GM12874 (cell line): ENCODE measurements at regions not wholly inside any gene's neighbourhood (a gene's known extent, or its start where the extent isn't known, plus 50 kb on each side); places are given as distances from the start of the nearest gene placed in this dataset.

ENCODE experiments used
- CTCF ChIP-seq: IDR thresholded peaks from 2 replicates; pipeline ENCODE4 v1.5.1; 2011; ENCODE audit warnings: low read depth, mild to moderate bottlenecking, control low read depth, low read length, moderate library complexity; ENCODE audit not compliant: insufficient read depth

DNA sequence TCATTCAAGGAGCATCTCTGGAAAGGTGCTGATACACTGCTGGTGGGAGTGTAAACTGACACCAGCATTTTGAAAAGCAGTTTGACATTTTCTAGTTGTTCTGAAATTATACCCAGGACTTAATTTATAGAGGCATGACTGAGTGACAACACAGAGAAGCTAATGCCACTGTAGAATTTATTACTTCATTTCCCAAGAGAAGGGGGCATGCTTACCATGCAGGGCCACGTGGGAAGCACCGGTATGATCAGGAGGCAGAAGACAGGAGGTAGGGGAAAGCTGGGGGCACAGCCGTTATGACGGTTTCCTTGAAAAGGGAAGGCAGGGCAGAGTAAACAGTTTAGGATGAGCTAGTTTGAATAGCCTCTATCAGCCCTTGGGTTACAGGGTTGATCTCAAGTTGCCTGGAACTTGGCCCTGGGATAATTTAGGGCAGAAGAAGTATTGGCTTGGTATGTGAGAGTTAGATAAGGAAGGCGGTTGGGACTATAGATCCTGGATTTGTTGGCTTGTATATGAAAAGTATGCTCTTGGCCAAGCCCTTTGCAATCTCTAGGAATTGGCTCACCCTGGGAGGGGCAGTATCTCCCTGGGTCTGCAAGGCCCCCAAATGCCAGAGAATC is 305.7 kb downstream of the ENC1 start:
- TF ChIP-seq CTCF = no peak

DNA sequence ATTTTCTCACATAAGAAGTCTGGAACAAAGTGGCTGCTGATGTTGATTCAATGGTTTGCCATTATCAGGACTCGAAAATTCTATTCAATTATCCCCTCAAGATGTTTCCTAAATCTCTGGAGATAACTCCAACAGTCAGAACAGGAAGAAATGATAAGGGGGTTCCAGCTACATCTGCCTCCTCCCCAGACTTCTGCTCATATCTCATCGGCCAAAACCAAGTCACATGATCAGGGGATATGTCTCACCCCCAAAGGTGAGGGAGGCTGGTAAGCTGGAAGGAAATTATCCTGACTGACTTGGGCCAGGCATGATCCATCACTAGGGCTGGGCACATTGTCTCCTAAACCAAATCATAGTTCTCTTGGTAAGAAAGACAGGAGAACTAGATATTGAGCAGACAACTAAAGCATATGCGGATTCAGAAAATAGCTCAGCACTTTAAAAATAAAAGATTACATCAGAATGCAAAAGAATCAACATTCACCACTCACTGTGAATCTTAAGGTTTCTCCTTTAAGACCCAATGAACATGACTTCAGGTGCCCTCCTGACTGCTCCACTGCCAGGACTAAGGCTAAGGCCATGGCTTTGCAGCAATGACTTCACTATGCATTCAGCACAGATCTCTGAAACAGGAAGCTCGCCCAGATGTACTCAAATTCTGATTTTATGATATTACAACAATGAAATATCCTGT is 306.3 kb downstream of the ENC1 start:
- no peak for TF ChIP-seq CTCF

GRCh38 chr5:74333430-74333829 is 307.1 kb downstream of the ENC1 start:
- TF ChIP-seq CTCF = no peak

GRCh38 chr5:74332682-74333081 is 307.8 kb downstream of the ENC1 start:
- no peak for TF ChIP-seq CTCF

DNA sequence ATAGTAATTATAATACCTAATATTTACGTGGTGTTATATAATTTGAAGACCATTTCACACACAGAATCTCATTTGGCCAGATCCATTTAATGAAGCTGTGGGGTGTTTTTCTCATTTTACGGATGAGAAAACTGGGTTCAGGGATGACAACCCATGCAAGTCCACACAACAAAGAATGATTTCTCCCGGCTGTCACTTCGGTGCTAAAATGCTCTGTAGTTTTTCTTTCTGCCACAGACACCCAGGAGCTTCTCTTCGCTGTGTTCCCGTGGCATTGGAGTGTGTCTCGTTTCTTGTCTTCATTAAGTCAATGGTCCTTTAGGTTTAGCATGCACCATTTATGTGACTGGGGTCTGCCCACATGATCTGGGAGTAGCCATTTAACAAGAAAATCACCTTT is 308.5 kb downstream of the ENC1 start:
- no peak for TF ChIP-seq CTCF

DNA sequence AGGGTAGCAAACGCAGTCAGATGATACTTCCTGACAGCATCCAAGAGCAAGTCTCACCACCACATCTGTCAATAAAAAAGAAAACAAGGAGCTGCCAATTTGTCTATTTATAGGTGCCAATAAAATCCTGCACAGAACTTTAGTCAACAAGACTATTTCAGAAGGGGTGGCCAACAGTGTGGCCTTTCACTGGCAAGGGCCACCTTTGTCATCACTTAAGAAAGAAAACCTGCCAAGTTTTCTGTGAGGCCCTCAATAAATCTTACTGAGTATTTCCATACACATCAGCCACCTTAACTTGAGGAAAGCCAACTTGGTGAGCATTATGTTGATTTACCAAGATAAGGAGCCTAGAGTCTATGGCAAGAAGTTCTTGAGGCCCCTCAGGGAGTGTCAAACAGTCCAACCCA is 312.3 kb downstream of the ENC1 start:
- no peak for TF ChIP-seq CTCF

GRCh38 chr5:74327339-74327685 is 313.2 kb downstream of the ENC1 start:
- TF ChIP-seq CTCF = no peak
